Left renal pelvis (tissue), 4 donors: ENCODE measurements at regions not wholly inside any gene's neighbourhood (a gene's known extent, or its start where the extent isn't known, plus 50 kb on each side); places are given as distances from the start of the nearest gene placed in this dataset.
"Not testable (repeated sequence)": the region's sequence is repeated elsewhere in the genome, so short reads cannot be mapped to it uniquely, and the experiment has no call there.

ENCODE experiments used
- DNase-seq, 4 donors: peaks; one replicate each; pipeline ENCODE4 v3.0.0-alpha.2; 2013; ENCODE audit warnings: low read depth in 4 of 4, low spot score in 3 of 4

- DNase-seq: not testable (repeated sequence)
These were observed 84.7 kb downstream of the METTL2B start for GRCh38 chr7:128561116-128561722.

GRCh38 chr7:128562795-128563194, 86.2 kb downstream of the METTL2B start:
- DNase-seq: not testable (repeated sequence)

GRCh38 chr7:128564123-128564700, 87.7 kb downstream of the METTL2B start:
- DNase-seq: not testable (repeated sequence)

GRCh38 chr7:128564932-128565864, 88.7 kb downstream of the METTL2B start:
- DNase-seq: not testable (repeated sequence)

- DNase-seq: not testable (repeated sequence)
These were observed 96.8 kb upstream of the GARIN1A start for GRCh38 chr7:128575277-128575676.

GRCh38 chr7:128576953-128577352, 95.1 kb upstream of the GARIN1A start:
- DNase-seq: not testable (repeated sequence)

GRCh38 chr7:128579843-128580242, 92.2 kb upstream of the GARIN1A start:
- not testable (repeated sequence) for DNase-seq

GRCh38 chr7:128581100-128581499, 91.0 kb upstream of the GARIN1A start:
- not testable (repeated sequence) for DNase-seq

- not testable (repeated sequence) for DNase-seq
These were observed 90.1 kb upstream of the GARIN1A start for GRCh38 chr7:128581825-128582561.

GRCh38 chr7:128586715-128587114, 85.4 kb upstream of the GARIN1A start:
- DNase-seq: not testable (repeated sequence)

- DNase-seq: no peak
These were observed 80.4 kb upstream of the GARIN1A start for GRCh38 chr7:128591705-128592104.

GRCh38 chr7:128592209-128592608, 79.9 kb upstream of the GARIN1A start:
- DNase-seq: not testable (repeated sequence)

GRCh38 chr7:128594061-128594460, 78.0 kb upstream of the GARIN1A start:
- DNase-seq: not testable (repeated sequence)

- DNase-seq: not testable (repeated sequence)
These were observed 75.6 kb upstream of the GARIN1A start for GRCh38 chr7:128596336-128597128.

GRCh38 chr7:128598946-128599345, 73.1 kb upstream of the GARIN1A start:
- not testable (repeated sequence) for DNase-seq

GRCh38 chr7:128608678-128609421, 63.2 kb upstream of the GARIN1A start:
- peak in 3 of 4 donors; percentile 1 to 8 (median 1) for DNase-seq

- DNase-seq: not testable (repeated sequence)
These were observed 58.7 kb upstream of the GARIN1A start for GRCh38 chr7:128613366-128613765.

GRCh38 chr7:128614812-128615211, 57.3 kb upstream of the GARIN1A start:
- DNase-seq: not testable (repeated sequence)

GRCh38 chr7:128616799-128617198, 55.3 kb upstream of the GARIN1A start:
- not testable (repeated sequence) for DNase-seq
